Middle frontal gyrus (tissue), 1 donor: ENCODE measurements at regions not wholly inside any gene's neighbourhood (a gene's known extent, or its start where the extent isn't known, plus 50 kb on each side); places are given as distances from the start of the nearest gene placed in this dataset.

Experiments used
- DNase-seq: peaks from one replicate; pipeline ENCODE4 v3.0.0-alpha.2; 2015; ENCODE audit warnings: low spot score; ENCODE audit errors: extremely low spot score

DNA sequence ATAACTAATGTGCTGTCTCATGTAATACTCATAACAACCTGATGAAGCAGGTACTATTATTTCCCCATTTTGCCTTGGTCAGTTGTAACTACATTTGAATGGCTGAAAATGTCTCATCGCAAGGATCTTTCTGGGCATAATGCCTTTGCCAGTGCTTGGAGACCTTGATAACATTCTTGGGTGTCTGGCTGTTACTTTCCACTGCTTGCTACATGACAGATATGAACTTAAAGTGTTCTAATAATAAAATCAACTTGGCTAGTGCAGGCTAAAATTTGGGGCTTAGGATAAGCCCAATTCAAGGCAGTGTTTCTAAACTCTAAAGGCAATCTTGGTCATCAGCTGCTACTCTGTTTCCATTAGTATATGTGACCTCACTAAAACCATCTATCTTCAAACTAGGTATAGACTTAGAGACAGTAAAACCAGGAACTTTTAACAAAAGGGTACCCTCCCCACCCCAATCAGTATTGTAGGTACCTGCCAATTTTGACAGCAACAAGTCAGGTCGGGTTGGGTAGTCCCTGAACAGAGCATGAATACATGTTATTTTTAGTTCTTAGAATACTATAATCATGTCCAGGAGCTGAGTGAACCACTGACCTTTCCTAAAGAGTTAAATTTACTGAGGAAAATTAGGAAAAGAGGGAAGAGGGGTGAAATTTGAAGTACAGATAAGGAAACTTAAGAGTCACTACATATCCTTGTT is 68.2 kb upstream of the AHR start:
- no peak for DNase-seq

DNA sequence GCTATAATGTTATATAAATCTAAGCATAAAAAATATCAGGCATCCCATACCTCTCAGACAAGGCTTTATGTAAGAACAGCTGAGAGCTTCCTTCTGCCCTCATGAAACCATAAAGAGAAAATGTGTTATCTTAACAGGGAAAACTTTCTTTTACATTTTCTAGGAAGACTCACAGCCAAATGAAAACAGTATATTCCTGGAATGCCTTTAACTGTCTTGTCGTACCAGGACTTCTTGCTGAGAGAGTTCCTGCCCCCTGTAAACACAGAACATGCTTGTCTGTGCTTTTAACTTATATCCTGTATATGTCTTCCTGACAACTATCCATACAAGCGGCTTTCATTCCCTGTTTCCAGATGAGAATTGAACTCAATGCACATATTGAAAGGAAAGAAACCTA is 64.8 kb upstream of the AHR start:
- DNase-seq, result peak; percentile 24

DNA sequence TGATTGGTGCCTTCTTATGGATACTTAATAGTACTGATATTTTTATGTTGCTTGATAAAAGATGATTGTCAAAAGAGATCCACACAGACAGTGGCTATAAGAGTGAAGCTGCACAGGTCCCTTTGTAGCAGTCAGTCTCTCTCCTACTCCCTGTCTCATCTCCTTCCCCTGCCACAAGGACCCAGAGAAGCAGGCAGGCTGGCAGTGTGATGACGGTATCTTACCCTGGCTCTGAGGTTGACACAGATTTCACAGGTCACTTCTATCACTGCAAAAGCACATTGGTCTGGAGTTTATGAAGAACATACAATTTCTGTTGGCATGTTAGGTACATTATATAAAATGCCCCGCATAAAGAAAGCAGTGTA is 64.4 kb upstream of the AHR start:
- DNase-seq, result no peak

DNA sequence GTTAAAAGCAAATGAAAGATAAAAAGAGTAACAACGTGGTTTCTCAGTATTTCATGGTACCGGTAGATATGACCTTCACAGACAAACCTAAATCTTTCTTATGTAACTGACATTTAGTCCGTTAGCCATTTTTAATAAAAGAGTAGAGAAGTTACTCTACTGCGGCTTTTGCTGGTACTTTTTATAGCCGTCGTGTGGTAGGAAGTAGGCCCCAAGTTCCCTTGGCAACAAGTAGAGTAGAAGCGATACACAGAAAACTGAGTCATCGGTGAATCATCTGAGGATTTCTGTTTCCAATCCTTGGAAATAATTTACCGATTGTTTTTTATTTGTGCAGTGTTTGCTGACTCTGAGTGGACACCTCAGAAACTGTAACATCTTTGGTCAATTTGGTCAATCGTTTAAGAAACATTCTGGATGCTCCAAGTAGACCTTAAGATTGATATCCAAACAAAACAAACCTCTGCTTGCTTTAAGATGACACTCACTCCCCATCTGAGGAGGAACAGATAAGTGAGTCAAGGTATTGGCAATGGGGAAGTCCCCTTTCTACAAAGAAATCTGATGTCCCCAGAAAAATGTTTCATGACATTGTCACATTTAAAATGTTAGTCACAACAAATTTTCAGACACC is 63.9 kb upstream of the AHR start:
- peak; percentile 19 for DNase-seq

DNA sequence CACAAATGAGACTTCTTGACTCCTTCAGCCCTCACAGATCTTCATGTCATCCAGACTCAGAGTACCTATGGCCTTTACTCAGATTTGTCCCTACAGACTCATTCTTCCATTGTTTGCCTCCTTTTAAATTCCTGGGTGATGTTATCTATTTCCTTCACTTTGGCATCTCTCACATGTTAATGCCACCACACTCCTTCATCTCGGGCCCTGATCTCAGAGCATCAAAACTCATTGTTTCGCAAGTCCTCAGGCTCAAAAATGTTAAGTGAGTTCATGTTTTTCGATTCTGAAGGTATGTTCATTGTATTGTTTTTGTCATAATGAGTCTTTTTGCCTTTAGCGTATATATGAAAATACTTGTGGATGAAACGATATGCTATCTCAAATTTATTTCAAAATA is 62.3 kb upstream of the AHR start:
- no peak for DNase-seq

DNA sequence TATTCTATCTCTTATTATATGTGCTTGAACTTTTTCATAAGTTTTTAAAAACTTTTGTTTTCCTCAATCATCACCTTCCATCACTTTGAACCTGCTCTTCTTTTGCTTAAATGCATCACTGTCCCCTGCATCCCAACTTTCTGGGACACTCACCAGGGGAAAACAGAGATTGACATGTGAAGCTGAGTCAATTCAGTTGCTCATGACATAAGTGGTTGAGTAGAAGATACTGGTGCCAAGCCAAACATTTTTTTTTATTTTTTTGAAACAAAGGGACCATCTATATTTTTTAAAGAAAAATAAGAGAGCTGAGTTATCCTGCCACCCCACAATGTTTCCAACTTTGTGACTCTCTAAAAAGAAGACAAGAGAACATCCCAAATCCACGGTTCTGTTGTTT is 61.8 kb upstream of the AHR start:
- DNase-seq, result no peak

DNA sequence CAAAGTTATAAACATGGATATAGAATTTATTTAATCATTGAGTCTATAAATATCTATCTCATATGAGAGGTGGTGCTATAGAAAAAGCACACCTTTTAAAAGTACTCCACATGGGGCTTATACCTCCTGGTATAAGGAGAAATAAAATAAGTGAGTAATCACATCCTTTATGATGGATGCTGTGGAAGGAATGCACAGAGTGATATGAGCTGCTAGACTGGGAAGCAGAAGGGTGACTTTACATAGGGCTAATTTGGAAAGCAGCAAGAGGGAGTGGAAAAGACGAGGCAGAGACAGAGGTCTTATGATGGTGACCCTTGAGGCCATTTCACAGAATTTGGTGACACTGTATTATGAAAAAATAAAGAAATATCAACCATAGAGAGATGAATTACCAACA is 59.4 kb upstream of the AHR start:
- no peak for DNase-seq

GRCh38 chr7:17239683-17240521 is 58.5 kb upstream of the AHR start:
- no peak for DNase-seq

GRCh38 chr7:17242504-17242903 is 55.9 kb upstream of the AHR start:
- no peak for DNase-seq

- DNase-seq, result no peak
Observed at GRCh38 chr7:17244786-17245185, 53.7 kb upstream of the AHR start.

DNA sequence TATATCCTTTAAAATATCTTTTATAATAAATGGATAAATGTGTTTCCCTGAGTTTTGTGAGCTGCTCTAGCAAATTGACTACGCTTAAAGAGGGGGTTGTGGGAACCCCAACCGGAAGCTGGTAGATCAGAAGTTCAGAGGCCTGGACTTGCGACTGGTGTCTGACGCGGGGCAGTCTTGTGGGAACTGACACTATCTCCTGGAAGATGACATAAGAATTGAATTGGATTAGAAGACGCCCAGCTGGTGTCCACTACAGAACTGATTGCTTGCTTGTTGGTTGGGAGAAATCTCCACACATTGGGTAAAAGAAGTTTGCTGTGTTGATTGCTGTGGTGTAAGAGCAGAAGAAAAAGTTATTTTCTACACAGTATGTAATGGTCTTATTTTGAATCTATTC is 51.1 kb upstream of the AHR start:
- DNase-seq, result no peak

DNA sequence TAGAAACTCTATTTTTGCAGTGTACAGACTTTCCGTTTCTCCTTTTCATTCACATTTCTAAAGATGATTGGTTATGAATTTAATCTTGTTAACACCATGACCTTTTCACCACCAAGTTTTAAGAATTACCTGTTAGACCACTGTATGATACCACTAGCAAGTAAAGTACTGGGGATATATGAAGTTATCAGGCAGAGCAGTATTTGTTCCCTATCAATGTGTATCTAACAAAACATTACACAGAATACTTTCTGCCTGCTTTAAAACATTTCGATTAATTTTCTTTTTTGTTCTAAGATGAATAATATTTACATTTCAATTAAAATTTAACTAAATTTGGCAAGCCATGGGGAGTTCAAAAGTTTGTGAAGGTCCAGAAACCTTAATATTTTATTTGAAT is 49.9 kb upstream of the AHR start:
- no peak for DNase-seq
